ENCODE measurements at regions not wholly inside any gene's neighbourhood (a gene's known extent, or its start where the extent isn't known, plus 50 kb on each side); places are given as distances from the start of the nearest gene placed in this dataset.

DNA sequence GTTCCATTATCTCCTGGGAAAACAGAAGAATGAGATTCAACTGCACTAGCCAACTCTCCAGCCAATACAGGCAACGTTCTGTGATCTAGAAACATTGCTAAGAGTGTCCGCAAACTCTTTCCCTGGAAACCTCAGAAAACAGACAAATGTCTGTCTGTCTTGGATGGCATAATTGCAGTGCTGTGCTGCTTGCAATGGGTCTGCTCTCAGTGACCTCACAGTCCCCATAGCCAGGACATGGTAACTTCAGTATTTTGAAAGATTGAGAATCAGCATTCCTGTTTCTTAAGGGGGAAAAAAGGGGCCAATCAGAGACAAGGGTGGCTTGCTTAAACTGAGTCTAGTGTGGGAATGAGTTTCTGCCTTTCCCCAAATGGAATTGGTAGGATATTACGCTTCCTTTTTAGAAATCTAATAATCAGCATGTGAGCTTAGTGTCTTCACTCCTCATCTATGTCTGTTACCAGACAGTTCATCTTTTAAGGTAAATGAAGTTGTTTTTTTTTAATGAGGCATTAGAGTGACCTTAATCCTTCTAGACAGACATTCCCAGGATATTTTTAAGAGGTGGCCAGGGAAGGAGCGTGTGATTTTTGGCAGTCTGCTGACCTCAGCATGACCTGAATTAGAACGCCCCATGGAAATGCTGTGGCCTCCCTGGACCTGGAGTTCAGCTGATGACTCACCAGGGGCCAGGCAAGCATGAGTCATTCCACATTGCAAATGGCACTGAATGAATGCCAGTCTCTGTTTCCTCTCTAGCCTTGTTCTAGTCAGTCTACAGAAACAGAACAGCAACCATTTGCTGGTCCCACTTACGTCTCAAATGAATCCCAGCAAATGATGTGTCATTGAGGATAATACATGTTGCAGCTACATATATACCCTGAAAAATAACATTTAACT lies 210.2 kb upstream of the ACTBL2 start (continued):
- TF ChIP-seq CTCF (IDR thresholded peaks at IDR 0.05) (no peak), EP300 (IDR thresholded peaks at IDR 0.05; ENCODE audit: borderline replicate concordance in 1 of 2, low read depth in 1 of 2, low read length in 1 of 2) (peak; percentile 32 to 85; a peak in 2 of 4 replicates), EZH2phosphoT487 (IDR thresholded peaks at IDR 0.05; ENCODE audit: borderline replicate concordance, low read depth) (no peak), NFIC (IDR thresholded peaks at IDR 0.05; ENCODE audit: borderline replicate concordance) (peak; percentile 82), FOSL2 (IDR thresholded peaks at IDR 0.05; ENCODE audit: borderline replicate concordance, low read depth) (peak; percentile 100), FOXJ3 (CRISPR knock-in tag; IDR thresholded peaks at IDR 0.05) (no peak), ELF1 (IDR thresholded peaks at IDR 0.05) (no peak), RCOR1 (IDR thresholded peaks at IDR 0.05; ENCODE audit: low read length) (no peak), CHD2 (IDR thresholded peaks at IDR 0.05; ENCODE audit: low read length, partially characterized antibody) (no peak), MXI1 (IDR thresholded peaks at IDR 0.05; ENCODE audit: low read depth, low read length) (no peak), JUND (IDR thresholded peaks at IDR 0.05) (peak; percentile 100), YY1 (IDR thresholded peaks at IDR 0.05; ENCODE audit: low read depth) (peak; percentile 73; the same call in 1 of the 2 replicates), FOXM1 (IDR thresholded peaks at IDR 0.05; ENCODE audit: low read depth) (no peak), RFX5 (IDR thresholded peaks at IDR 0.05; ENCODE audit: low read length) (no peak), GATA2 (CRISPR knock-in tag; IDR thresholded peaks at IDR 0.05) (no peak), REST (IDR thresholded peaks at IDR 0.05; ENCODE audit: low read depth, low read length) (peak; percentile 67), TAF1 (IDR thresholded peaks at IDR 0.05; ENCODE audit: borderline replicate concordance, low read depth, low read length) (peak; percentile 38; the same call in 1 of the 2 replicates), SIN3A (IDR thresholded peaks at IDR 0.05; ENCODE audit: borderline replicate concordance, low read depth, low read length) (no peak), RAD21 (IDR thresholded peaks at IDR 0.05; ENCODE audit: low read length) (no peak), ZBTB33 (IDR thresholded peaks at IDR 0.05; ENCODE audit: borderline replicate concordance, low read depth) (peak; percentile 50; the same call in 1 of the 2 replicates), NRF1 (IDR thresholded peaks at IDR 0.05; ENCODE audit: low read depth, low read length) (no peak), GABPA (IDR thresholded peaks at IDR 0.05; ENCODE audit: low read depth) (no peak)
- TF ChIP-seq, protein P1, sequence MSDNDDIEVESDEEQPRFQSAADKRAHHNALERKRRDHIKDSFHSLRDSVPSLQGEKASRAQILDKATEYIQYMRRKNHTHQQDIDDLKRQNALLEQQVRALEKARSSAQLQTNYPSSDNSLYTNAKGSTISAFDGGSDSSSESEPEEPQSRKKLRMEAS (IDR thresholded peaks at IDR 0.05; ENCODE audit: low read depth), result peak; percentile 56; the same call in 1 of the 2 replicates
- TF ChIP-seq, protein P2, sequence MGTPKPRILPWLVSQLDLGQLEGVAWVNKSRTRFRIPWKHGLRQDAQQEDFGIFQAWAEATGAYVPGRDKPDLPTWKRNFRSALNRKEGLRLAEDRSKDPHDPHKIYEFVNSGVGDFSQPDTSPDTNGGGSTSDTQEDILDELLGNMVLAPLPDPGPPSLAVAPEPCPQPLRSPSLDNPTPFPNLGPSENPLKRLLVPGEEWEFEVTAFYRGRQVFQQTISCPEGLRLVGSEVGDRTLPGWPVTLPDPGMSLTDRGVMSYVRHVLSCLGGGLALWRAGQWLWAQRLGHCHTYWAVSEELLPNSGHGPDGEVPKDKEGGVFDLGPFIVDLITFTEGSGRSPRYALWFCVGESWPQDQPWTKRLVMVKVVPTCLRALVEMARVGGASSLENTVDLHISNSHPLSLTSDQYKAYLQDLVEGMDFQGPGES (IDR thresholded peaks at IDR 0.05; ENCODE audit: low read depth, low read length), result no peak
